MM.1S (cell line): ENCODE measurements at regions not wholly inside any gene's neighbourhood (a gene's known extent, or its start where the extent isn't known, plus 50 kb on each side); places are given as distances from the start of the nearest gene placed in this dataset.

Experiments used
- DNase-seq: peaks from one replicate; pipeline ENCODE4 v3.0.0-alpha.2; 2015
- H2AFZ ChIP-seq: fragments of 300-600 bp; sonication (generic); 2 replicates; pipeline ENCODE4 v1.6.0; 2016; ENCODE audit warnings: antibody characterized with exemption, low read length
- H3F3A ChIP-seq: fragments of 300-600 bp; sonication (generic); 2 replicates; pipeline ENCODE4 v1.6.1; 2016; ENCODE audit warnings: mild to moderate bottlenecking, antibody characterized with exemption, low read length, moderate library complexity, mixed read lengths; ENCODE audit not compliant: insufficient read depth
- H3K27ac ChIP-seq: fragments of 300-600 bp; sonication (generic); 2 replicates; pipeline ENCODE4 v1.5.1; 2016; ENCODE audit warnings: mild to moderate bottlenecking, low read length
- H3K27me3 ChIP-seq: fragments of 300-600 bp; sonication (generic); replicated peaks from 2 replicates; pipeline ENCODE4 v1.6.0; 2016; ENCODE audit warnings: low read length; ENCODE audit not compliant: insufficient read depth
- H3K36me3 ChIP-seq: fragments of 300-600 bp; sonication (generic); replicated peaks from 2 replicates; pipeline ENCODE4 v1.6.1; 2016; ENCODE audit warnings: mild to moderate bottlenecking, low read length, mixed read lengths; ENCODE audit not compliant: insufficient read depth
- H3K4me1 ChIP-seq: fragments of 300-600 bp; sonication (generic); 2 replicates; pipeline ENCODE4 v1.6.1; 2016; ENCODE audit warnings: low read length, mixed read lengths
- H3K4me2 ChIP-seq: fragments of 300-600 bp; sonication (generic); 2 replicates; pipeline ENCODE4 v1.6.0; 2016; ENCODE audit warnings: low read depth, low read length
- H3K4me3 ChIP-seq: fragments of 300-600 bp; sonication (generic); 2 replicates; pipeline ENCODE4 v1.5.1; 2016; ENCODE audit warnings: low read length, mixed read lengths
- H3K79me2 ChIP-seq: fragments of 300-600 bp; sonication (generic); 2 replicates; pipeline ENCODE4 v1.6.1; 2016; ENCODE audit warnings: mixed run types, low read length, mixed read lengths
- H3K9ac ChIP-seq: fragments of 300-600 bp; sonication (generic); 2 replicates; pipeline ENCODE4 v1.6.1; 2016; ENCODE audit warnings: low read length, mixed read lengths
- H3K9me2 ChIP-seq: fragments of 300-600 bp; sonication (generic); replicated peaks from 2 replicates; pipeline ENCODE4 v1.6.1; 2016; ENCODE audit warnings: mild to moderate bottlenecking, low read length, mixed read lengths; ENCODE audit not compliant: insufficient read depth
- H3K9me3 ChIP-seq: fragments of 300-600 bp; sonication (generic); replicated peaks from 2 replicates; pipeline ENCODE4 v1.6.1; 2016; ENCODE audit warnings: mild to moderate bottlenecking, low read length, mixed read lengths; ENCODE audit not compliant: insufficient read depth
- H4K20me1 ChIP-seq: fragments of 300-600 bp; sonication (generic); 2 replicates; pipeline ENCODE4 v1.6.1; 2016; ENCODE audit warnings: mild to moderate bottlenecking, low read length, moderate library complexity, mixed read lengths; ENCODE audit not compliant: insufficient read depth
- EZH2 ChIP-seq: fragments of 300-600 bp; sonication (generic); optimal IDR thresholded peaks from 2 replicates; pipeline ENCODE3; 2017; ENCODE audit warnings: low read depth, mild to moderate bottlenecking, antibody characterized with exemption, low read length, mixed read lengths
- EZH2phosphoT487 ChIP-seq: fragments of 300-600 bp; sonication (generic); IDR thresholded peaks from 2 replicates; pipeline ENCODE4 v1.6.1; 2018; ENCODE audit warnings: antibody characterized with exemption, low read length
- TF ChIP-seq, protein P1 (sequence below): fragments of 300-600 bp; sonication (generic); IDR thresholded peaks from 2 replicates; pipeline ENCODE4 v1.5.1; 2016; ENCODE audit warnings: antibody characterized with exemption, low read length, mixed read lengths

GRCh38 chr17:79678091-79678735, 52.5 kb upstream of the ENPP7 start:
- H3K9me2 ChIP-seq: no peaks in the 10 kb centered on the region
- no peaks in the 10 kb centered on the region for H3K36me3 ChIP-seq
- TF ChIP-seq EZH2: no peak
- TF ChIP-seq, protein P1, sequence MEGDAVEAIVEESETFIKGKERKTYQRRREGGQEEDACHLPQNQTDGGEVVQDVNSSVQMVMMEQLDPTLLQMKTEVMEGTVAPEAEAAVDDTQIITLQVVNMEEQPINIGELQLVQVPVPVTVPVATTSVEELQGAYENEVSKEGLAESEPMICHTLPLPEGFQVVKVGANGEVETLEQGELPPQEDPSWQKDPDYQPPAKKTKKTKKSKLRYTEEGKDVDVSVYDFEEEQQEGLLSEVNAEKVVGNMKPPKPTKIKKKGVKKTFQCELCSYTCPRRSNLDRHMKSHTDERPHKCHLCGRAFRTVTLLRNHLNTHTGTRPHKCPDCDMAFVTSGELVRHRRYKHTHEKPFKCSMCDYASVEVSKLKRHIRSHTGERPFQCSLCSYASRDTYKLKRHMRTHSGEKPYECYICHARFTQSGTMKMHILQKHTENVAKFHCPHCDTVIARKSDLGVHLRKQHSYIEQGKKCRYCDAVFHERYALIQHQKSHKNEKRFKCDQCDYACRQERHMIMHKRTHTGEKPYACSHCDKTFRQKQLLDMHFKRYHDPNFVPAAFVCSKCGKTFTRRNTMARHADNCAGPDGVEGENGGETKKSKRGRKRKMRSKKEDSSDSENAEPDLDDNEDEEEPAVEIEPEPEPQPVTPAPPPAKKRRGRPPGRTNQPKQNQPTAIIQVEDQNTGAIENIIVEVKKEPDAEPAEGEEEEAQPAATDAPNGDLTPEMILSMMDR: no peak
- TF ChIP-seq EZH2phosphoT487: no peak; the same call in 1 of the 2 replicates
- DNase-seq: no peak
- peaks cover 9% of the 10 kb centered on the region for H3K4me1 ChIP-seq
- no peaks in the 10 kb centered on the region for H4K20me1 ChIP-seq
- peaks cover 97% of the 10 kb centered on the region for H3K27me3 ChIP-seq
- no peaks in the 10 kb centered on the region for H3F3A ChIP-seq
- H2AFZ ChIP-seq: no peak overlapping the region
- no peak overlapping the region for H3K4me2 ChIP-seq
- H3K9ac ChIP-seq: no peak overlapping the region
- no peaks in the 10 kb centered on the region for H3K9me3 ChIP-seq
- H3K27ac ChIP-seq: no peak overlapping the region
- no peak overlapping the region for H3K4me3 ChIP-seq
- no peaks in the 10 kb centered on the region for H3K79me2 ChIP-seq

GRCh38 chr17:79677646-79678045, 53.1 kb upstream of the ENPP7 start:
- Histone ChIP-seq H3K4me2 (no peak overlapping the region), H3K9ac (no peak overlapping the region), H3K4me1 (peaks cover 9% of the 10 kb centered on the region), H3F3A (no peaks in the 10 kb centered on the region), H3K9me3 (no peaks in the 10 kb centered on the region), H3K4me3 (no peak overlapping the region), H3K9me2 (no peaks in the 10 kb centered on the region), H4K20me1 (no peaks in the 10 kb centered on the region), H3K27ac (no peak overlapping the region), H3K27me3 (peaks cover 98% of the 10 kb centered on the region), H2AFZ (no peak overlapping the region), H3K36me3 (no peaks in the 10 kb centered on the region), H3K79me2 (no peaks in the 10 kb centered on the region)
- TF ChIP-seq EZH2phosphoT487: no peak
- TF ChIP-seq, protein P1: no peak
- TF ChIP-seq EZH2: no peak
- no peak for DNase-seq

- Histone ChIP-seq H3K9me3 (no peaks in the 10 kb centered on the region), H3K27me3 (peaks cover 98% of the 10 kb centered on the region), H3K9me2 (no peaks in the 10 kb centered on the region), H3K27ac (no peak overlapping the region), H3K36me3 (no peaks in the 10 kb centered on the region), H3K4me2 (peak overlapping the region; percentile 38; the same call in 1 of the 2 replicates), H3F3A (no peaks in the 10 kb centered on the region), H4K20me1 (no peaks in the 10 kb centered on the region), H2AFZ (no peak overlapping the region), H3K4me1 (peaks cover 9% of the 10 kb centered on the region), H3K9ac (no peak overlapping the region), H3K79me2 (no peaks in the 10 kb centered on the region), H3K4me3 (peak overlapping the region; percentile 23)
- no peak for DNase-seq
- TF ChIP-seq EZH2: no peak
- TF ChIP-seq, protein P1: no peak
- TF ChIP-seq EZH2phosphoT487: no peak
These were observed 53.9 kb upstream of the ENPP7 start for GRCh38 chr17:79676796-79677195.
